ENCODE measurements at regions not wholly inside any gene's neighbourhood (a gene's known extent, or its start where the extent isn't known, plus 50 kb on each side); places are given as distances from the start of the nearest gene placed in this dataset.

DNA sequence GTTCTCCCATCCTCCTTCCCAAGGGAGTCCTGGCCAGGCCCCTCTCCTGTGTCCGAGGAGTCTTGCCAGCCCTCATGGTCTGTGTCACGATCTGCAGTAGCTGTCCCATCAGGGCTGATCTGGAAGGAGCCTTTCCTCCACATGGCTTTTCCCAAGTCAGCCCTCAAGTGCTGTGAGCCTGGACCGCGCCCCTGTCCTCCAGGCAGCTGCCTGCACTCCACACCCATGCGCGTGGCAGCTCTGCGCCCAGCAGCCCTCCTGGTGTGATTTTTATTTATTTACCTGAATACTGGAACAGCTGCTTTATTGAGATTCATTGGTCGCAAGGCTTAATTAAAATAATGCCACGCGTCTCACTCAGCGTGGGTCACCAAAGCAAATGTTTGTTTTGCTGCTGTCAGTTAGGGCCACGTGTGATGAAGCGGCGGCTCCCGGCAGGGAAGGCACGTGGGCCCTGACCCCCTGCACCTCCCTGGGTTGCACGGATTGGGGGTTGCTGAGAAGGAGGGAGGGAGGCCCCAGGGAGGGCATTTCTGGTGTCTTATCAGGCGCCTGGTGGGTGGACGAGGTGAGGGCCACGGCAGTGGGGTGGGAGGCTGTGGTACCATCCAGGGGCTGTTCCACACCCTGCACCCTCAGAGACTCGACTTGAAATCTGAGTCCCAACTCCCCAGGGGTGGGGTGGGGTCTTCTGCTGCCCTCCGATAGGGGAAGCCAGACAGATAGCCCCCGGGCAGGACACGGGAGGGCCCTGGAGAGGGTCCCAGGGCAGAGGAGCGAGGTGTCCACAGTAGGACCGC is 206.3 kb upstream of the C14orf180 start:
- 93% methylated on average over 20 of the region's 26 CpGs for WGBS (ENCODE audit: insufficient coverage)
- CTCF ChIA-PET = no interaction called here
- Histone ChIP-seq H3K27ac (ENCODE audit: low read length) (no peak overlapping the region), H3K4me1 (ENCODE audit: control insufficient read depth in 1 of 2, extremely low read depth in 1 of 2, insufficient read depth in 2 of 2, low read length in 2 of 2) (peaks cover 0 to 11% of the 10 kb centered on the region in 2 experiments), H3K36me3 (ENCODE audit: control insufficient read depth in 2 of 2, extremely low read depth in 1 of 2, insufficient read depth in 1 of 2, low read length in 1 of 2) (no peaks in the 10 kb centered on the region), H3K9me3 (no peaks in the 10 kb centered on the region), H3K27me3 (replicated peaks in 1 of 2; ENCODE audit: control insufficient read depth in 2 of 2, extremely low read depth in 1 of 2, insufficient read depth in 2 of 2, low read length in 1 of 2) (peaks cover 0 to 9% of the 10 kb centered on the region in 2 experiments), H3K4me3 (ENCODE audit: control insufficient read depth in 1 of 2, extremely low read depth in 1 of 2, low read length in 1 of 2) (no peak overlapping the region)
- ATAC-seq (replicated peaks in 1 of 4) (no peak), DNase-seq (no peak)
- no peak overlapping the region for H3K4me3 Mint-ChIP-seq
- no peaks in the 10 kb centered on the region for H3K36me3 Mint-ChIP-seq
- H3K27ac Mint-ChIP-seq = no peak overlapping the region
- POLR2A ChIA-PET = no interaction called here
- H3K27me3 Mint-ChIP-seq = peaks cover 0 to 3% of the 10 kb centered on the region in 2 donors
- H3K4me1 Mint-ChIP-seq = peaks cover 4 to 8% (median 8%) of the 10 kb centered on the region in 3 donors
- H3K9me3 Mint-ChIP-seq = no peaks in the 10 kb centered on the region

DNA sequence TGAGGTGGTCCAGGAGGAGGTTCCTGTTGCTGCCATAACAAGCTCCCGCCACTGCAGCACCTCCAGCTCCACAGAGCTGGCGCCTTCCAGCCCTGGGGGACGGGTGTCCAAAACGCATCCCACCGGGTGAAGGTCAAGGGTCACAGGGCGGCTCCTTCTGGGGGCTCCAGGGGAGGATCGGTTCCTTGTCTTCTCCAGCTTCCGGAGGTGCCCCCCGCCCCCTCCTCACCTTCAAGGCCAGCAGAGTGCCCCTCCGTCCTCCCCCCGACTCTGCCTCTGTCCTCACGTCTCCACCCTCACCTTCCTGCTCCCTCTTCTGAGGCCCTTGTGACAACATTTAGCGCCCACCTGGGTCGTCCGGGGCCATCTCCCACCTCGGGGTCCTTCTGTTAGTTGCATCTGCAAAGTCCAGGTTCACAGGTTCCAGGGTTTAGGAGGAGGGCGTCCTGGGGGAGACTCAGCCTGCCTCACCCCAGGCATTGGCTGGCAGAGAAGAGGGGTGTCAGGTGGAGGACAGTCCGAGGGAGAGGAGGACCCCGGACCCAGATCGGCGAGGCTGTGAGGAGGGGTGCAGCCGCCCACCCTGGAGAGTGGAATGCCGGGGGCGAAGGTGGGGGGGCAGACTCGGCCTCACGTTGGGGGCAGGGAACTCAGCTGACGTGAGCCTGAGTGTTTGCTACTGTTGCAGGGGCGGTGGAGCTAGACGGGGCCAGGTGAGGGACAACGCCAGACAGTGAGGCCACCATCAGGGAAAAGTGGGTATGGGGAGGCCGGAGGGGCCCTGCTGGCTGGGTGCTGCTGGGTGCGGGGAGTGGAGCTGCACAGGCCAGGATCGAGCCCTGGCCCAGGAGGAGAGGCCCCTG is 205.5 kb upstream of the C14orf180 start:
- Mint-ChIP-seq H3K36me3 (peaks cover 3% of the 10 kb centered on the region), H3K4me1 (peaks cover 4 to 8% (median 8%) of the 10 kb centered on the region in 3 donors), H3K27me3 (peaks cover 0 to 3% of the 10 kb centered on the region in 2 donors), H3K27ac (no peak overlapping the region), H3K4me3 (no peak overlapping the region), H3K9me3 (peaks cover 2 to 5% (median 3%) of the 10 kb centered on the region in 3 donors)
- Histone ChIP-seq H3K4me1 (ENCODE audit: control insufficient read depth in 1 of 2, extremely low read depth in 1 of 2, insufficient read depth in 2 of 2, low read length in 2 of 2) (peaks cover 0 to 11% of the 10 kb centered on the region in 2 experiments), H3K9me3 (no peaks in the 10 kb centered on the region), H3K27me3 (replicated peaks in 1 of 2; ENCODE audit: control insufficient read depth in 2 of 2, extremely low read depth in 1 of 2, insufficient read depth in 2 of 2, low read length in 1 of 2) (peaks cover 0 to 6% of the 10 kb centered on the region in 2 experiments), H3K27ac (ENCODE audit: low read length) (no peak overlapping the region), H3K4me3 (ENCODE audit: control insufficient read depth in 1 of 2, extremely low read depth in 1 of 2, low read length in 1 of 2) (no peak overlapping the region), H3K36me3 (ENCODE audit: control insufficient read depth in 2 of 2, extremely low read depth in 1 of 2, insufficient read depth in 1 of 2, low read length in 1 of 2) (no peaks in the 10 kb centered on the region)
- CTCF ChIA-PET = no interaction called here
- no peak for DNase-seq
- POLR2A ChIA-PET = no interaction called here
- 86% methylated on average over 22 of the region's 33 CpGs for WGBS (ENCODE audit: insufficient coverage)
- no peak for ATAC-seq (replicated peaks in 1 of 4)

DNA sequence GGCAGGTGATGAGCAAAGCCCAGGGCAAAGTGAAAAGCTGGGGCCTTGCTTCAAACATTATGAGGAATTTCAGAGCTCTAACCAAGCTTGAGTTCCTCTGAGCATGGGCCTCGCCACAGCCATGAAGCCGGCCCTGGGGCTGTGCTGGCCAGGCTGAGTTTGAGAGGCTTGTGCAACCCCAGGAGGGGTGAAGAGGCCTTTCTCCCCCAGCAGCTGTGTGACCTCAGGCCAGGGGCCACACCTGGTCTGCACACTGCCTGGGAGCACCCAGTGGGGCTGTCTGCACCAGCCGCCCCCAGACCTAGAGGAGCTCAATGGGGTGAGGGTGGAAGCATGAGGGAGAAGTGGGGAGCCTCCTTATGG is 204.9 kb upstream of the C14orf180 start:
- no peak for DNase-seq
- WGBS (ENCODE audit: insufficient coverage) = 91% methylated on average over 3 of the region's 3 CpGs
- H3K27ac Mint-ChIP-seq = no peak overlapping the region
- H3K9me3 Mint-ChIP-seq = peaks cover 5 to 11% (median 9%) of the 10 kb centered on the region in 3 donors
- peaks cover 9% of the 10 kb centered on the region for H3K36me3 Mint-ChIP-seq
- peaks cover 0 to 4% of the 10 kb centered on the region in 2 experiments for H3K27me3 ChIP-seq (replicated peaks in 1 of 2; ENCODE audit: control insufficient read depth in 2 of 2, extremely low read depth in 1 of 2, insufficient read depth in 2 of 2, low read length in 1 of 2)
- no peak overlapping the region for H3K4me3 Mint-ChIP-seq
- peaks cover 4 to 8% (median 8%) of the 10 kb centered on the region in 3 donors for H3K4me1 Mint-ChIP-seq
- no peak for ATAC-seq (replicated peaks in 1 of 4)
- H3K4me3 ChIP-seq (ENCODE audit: control insufficient read depth in 1 of 2, extremely low read depth in 1 of 2, low read length in 1 of 2) = no peak overlapping the region
- H3K27ac ChIP-seq (ENCODE audit: low read length) = no peak overlapping the region
- H3K36me3 ChIP-seq (ENCODE audit: control insufficient read depth in 2 of 2, extremely low read depth in 1 of 2, insufficient read depth in 1 of 2, low read length in 1 of 2) = no peaks in the 10 kb centered on the region
- H3K4me1 ChIP-seq (ENCODE audit: control insufficient read depth in 1 of 2, extremely low read depth in 1 of 2, insufficient read depth in 2 of 2, low read length in 2 of 2) = peaks cover 0 to 11% of the 10 kb centered on the region in 2 experiments
- H3K9me3 ChIP-seq = no peaks in the 10 kb centered on the region
- ChIA-PET CTCF (no interaction called here), POLR2A (no interaction called here)
- H3K27me3 Mint-ChIP-seq = peaks cover 0 to 3% of the 10 kb centered on the region in 2 donors

DNA sequence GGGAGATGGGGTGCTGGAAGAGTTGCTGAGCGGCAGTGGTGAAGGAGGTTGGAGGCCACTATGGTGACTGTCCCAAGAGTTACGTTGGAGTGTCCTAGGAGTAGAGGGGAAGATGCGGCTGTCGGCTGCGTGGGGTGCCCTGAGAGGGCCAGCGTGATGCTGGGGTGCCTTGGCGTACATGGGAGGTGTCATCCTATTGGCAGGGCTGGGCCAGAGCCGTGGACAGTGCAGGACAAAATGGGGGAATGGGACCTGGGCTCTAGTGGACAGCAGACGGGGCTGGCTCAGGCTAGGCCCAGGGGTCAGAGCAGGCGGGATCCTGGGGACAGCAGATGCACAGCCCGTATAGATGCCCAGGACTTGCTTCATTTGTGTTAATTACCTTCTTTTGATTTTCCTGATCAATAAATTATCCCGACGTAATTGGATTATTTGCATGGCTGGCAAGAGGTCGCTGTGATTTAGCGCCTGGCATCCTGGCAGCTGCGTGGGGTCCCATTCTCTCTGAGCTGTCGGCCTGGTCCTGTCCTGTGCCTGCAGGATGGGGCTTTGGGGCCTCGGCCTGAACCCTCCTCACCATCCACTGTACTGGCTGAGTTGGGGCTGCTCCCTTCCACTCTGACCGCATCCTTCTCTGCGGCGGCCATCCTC is 203.9 kb upstream of the C14orf180 start:
- CTCF ChIA-PET = no interaction called here
- Histone ChIP-seq H3K36me3 (ENCODE audit: control insufficient read depth in 2 of 2, extremely low read depth in 1 of 2, insufficient read depth in 1 of 2, low read length in 1 of 2) (no peaks in the 10 kb centered on the region), H3K27me3 (replicated peaks in 1 of 2; ENCODE audit: control insufficient read depth in 2 of 2, extremely low read depth in 1 of 2, insufficient read depth in 2 of 2, low read length in 1 of 2) (peaks cover 0 to 4% of the 10 kb centered on the region in 2 experiments), H3K4me3 (ENCODE audit: control insufficient read depth in 1 of 2, extremely low read depth in 1 of 2, low read length in 1 of 2) (no peak overlapping the region), H3K9me3 (no peaks in the 10 kb centered on the region), H3K27ac (ENCODE audit: low read length) (no peak overlapping the region), H3K4me1 (ENCODE audit: control insufficient read depth in 1 of 2, extremely low read depth in 1 of 2, insufficient read depth in 2 of 2, low read length in 2 of 2) (peaks cover 0 to 11% of the 10 kb centered on the region in 2 experiments)
- peaks cover 13% of the 10 kb centered on the region for H3K36me3 Mint-ChIP-seq
- no peak for DNase-seq
- no peaks in the 10 kb centered on the region for H3K27me3 Mint-ChIP-seq
- no peak overlapping the region for H3K4me3 Mint-ChIP-seq
- no peak overlapping the region for H3K27ac Mint-ChIP-seq
- WGBS (ENCODE audit: insufficient coverage) = 85% methylated on average over 20 of the region's 21 CpGs
- POLR2A ChIA-PET = no interaction called here
- peaks cover 9 to 18% (median 11%) of the 10 kb centered on the region in 3 donors for H3K9me3 Mint-ChIP-seq
- peaks cover 2 to 8% (median 8%) of the 10 kb centered on the region in 3 donors for H3K4me1 Mint-ChIP-seq
- ATAC-seq (replicated peaks in 1 of 4) = no peak

DNA sequence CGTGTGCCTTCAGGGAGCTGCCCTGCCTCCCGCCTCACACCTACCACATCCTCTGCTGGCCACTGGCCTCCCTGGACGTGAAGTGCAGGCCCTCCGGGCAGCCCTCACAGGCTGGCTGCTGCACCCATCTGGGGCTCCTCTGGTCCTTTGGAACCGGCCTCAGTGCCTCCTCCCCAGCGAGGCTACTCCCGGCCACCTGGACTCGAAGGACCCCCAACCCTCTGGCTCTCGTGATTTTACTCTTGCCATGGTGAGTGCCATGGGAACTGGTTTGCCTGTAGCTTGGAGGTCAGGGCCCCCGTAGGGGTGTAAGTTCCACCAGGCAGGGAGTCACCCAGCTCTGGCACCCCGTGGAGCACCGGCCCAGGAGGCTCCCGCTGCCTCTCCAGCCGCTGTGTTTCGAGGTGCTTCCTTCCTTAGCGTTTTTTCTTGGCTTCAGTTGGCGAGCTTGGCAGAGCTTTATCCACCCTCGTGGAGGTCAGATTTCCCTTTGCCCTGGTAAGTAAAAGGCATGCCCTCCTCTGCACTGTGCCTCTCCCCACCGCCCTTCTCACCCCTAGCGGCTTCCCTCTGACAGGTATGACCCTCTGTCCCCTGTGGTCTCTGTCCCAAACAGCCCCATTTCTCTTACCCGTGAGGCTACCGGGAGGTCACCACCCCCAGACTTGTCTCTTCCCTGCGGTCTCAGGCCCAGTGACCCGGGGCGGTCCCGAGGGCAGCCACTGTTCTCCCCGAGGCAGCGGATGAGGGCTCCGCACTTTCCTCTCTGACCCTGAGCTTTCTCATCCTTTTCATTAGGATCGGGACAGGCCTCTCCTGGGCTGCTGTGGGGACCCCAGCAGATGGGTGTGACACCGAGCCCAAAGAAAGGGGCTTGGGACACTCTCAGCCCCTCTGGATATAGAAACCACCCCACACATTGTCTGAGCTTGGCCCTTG is 203.1 kb upstream of the C14orf180 start:
- ChIA-PET CTCF (no interaction called here), POLR2A (no interaction called here)
- Mint-ChIP-seq H3K27me3 (no peaks in the 10 kb centered on the region), H3K4me3 (no peak overlapping the region), H3K9me3 (peaks cover 14 to 24% (median 14%) of the 10 kb centered on the region in 3 donors), H3K27ac (no peak overlapping the region), H3K36me3 (peaks cover 16% of the 10 kb centered on the region), H3K4me1 (peaks cover 2 to 8% (median 8%) of the 10 kb centered on the region in 3 donors)
- WGBS (ENCODE audit: insufficient coverage) = 86% methylated on average over 24 of the region's 31 CpGs
- peaks cover 0 to 4% of the 10 kb centered on the region in 2 experiments for H3K27me3 ChIP-seq (replicated peaks in 1 of 2; ENCODE audit: control insufficient read depth in 2 of 2, extremely low read depth in 1 of 2, insufficient read depth in 2 of 2, low read length in 1 of 2)
- no peak overlapping the region for H3K4me3 ChIP-seq (ENCODE audit: control insufficient read depth in 1 of 2, extremely low read depth in 1 of 2, low read length in 1 of 2)
- no peak overlapping the region for H3K27ac ChIP-seq (ENCODE audit: low read length)
- H3K4me1 ChIP-seq (ENCODE audit: control insufficient read depth in 1 of 2, extremely low read depth in 1 of 2, insufficient read depth in 2 of 2, low read length in 2 of 2) = peaks cover 0 to 11% of the 10 kb centered on the region in 2 experiments
- ATAC-seq (replicated peaks in 1 of 4) = no peak
- no peak for DNase-seq
- no peaks in the 10 kb centered on the region for H3K9me3 ChIP-seq
- H3K36me3 ChIP-seq (ENCODE audit: control insufficient read depth in 2 of 2, extremely low read depth in 1 of 2, insufficient read depth in 1 of 2, low read length in 1 of 2) = no peaks in the 10 kb centered on the region
